GM18907 (cell line): ENCODE measurements at regions not wholly inside any gene's neighbourhood (a gene's known extent, or its start where the extent isn't known, plus 50 kb on each side); places are given as distances from the start of the nearest gene placed in this dataset.

ENCODE experiments used
- ATAC-seq: cut with Tn5 transposase; IDR thresholded peaks from one replicate; pipeline ENCODE4 v1.9.1; 2021; ENCODE audit warnings: mild to moderate bottlenecking, moderate library complexity; ENCODE audit not compliant: unreplicated experiment

DNA sequence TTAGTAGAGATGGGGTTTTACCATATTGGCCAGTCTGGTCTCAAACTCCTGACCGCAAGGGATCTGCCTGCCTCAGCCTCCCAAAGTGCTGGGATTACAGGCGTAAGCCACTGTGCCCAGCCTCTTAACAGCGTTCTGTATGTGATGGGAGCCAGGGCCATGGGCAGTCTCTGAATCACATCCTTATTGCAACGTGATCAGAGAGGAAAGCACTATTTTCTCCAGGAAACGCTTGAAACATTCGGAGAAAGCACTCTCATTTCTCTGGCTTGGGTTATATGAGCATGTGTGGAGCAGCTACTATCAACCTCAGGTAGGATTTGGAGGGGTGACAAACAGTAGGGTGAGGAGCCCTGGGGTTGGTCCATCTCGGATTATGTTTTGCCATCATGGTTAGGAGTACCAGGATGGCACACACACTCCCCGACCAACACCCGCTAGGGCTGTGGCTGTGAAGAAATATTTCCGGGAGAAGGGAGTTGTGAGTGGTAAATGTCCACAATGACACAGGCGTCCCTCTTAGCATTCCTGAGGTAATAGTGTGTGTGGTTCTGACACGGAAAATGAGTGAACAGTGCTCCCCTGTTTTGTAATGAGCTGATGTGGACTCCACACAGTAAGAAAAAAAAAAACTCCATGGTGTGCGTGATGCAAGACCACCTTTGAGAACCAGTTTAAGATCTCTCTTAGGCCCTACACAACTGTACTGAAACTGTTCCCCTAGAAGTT, 406.2 kb upstream of the ZNF608 start:
- peak; percentile 27 for ATAC-seq

DNA sequence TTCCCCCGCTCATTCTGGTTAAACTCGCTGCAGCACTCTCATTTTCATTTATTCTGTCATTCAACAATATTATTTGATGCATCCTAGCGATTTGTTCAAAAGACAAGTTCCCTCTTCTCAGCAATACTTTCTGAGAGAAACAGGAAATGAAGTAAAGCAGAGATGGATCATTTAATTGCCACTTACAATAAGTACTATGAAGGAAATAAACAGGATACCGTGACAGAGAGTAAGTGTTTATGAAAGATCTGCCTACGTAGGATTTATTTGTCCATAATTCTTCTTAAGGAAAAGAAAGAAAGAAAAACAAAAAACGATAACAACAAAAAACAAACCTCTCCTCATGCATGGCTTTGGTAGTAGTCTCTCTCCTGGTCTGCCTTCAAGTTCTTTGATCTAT, 406.8 kb upstream of the ZNF608 start:
- no peak for ATAC-seq

DNA sequence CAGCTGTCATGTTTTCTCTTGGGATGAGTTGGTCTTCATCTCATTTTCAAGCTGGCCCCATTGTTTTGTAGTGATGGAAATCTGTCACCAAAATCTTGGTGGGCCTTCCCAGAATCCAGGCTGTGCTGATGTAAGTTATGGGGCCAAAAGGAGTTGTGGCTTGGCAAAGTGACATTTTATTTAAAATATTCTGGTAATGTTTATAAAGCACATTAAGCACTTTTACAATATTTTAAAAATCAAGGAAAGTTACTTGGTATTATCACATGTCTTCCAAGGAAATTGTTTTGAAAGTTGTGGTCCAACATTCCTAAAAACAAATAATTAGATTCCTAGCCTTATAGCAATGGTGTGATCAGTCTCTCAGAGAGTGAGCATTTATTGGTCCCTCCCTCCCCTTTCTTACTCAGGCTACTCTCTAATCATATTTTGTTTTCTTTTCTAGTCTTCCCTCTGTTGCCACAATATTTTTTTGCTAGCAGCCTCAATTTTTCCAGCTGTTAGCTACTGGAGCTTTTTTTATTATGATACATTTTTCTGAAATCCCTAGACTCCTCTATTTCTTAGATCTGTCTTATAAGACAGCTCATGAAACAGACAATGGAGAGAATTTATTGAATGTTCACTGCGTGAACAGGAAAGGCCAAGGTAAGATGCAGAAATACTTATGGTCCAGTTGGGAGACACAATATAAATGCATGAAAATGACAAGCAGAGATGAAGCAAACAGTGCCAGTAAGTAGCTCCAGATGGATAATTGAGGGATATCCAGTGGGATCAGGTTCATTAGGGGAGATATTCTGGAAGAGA, 408.1 kb upstream of the ZNF608 start:
- ATAC-seq, result no peak

DNA sequence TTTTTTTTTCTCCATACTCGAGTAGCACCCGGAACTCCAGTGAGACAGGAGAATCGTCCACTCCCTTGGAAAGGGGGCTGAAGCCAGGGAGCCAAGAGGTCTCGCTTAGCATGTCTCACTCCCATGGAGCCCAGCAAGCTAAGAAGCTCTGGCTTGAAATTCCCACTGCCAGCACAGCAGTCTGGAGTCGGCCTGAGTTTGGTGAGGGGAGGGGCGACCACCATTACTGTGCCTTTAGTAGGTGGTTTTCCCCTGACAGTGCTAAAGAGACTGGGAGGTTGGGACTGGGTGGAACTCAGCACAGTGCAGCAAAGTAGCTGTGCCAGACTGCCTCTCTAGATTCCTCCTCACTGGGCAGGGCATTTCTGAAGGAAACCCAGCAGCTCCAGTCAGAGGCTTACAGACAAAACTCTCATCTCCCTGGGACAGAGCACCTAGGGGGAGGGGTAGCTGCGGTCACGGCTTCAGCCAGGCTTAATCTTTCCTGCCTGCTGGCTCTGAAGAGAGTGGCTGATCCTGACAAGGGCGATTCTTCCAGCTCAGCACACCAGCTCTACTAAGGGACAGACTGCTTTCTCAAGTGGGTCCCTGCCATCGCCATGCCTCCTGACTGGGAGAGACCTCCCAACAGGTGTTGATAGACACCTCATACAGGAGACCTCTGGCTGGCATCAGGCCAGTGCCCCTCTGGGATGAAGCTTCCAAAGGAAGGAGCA, 414.5 kb upstream of the ZNF608 start:
- ATAC-seq, result no peak

DNA sequence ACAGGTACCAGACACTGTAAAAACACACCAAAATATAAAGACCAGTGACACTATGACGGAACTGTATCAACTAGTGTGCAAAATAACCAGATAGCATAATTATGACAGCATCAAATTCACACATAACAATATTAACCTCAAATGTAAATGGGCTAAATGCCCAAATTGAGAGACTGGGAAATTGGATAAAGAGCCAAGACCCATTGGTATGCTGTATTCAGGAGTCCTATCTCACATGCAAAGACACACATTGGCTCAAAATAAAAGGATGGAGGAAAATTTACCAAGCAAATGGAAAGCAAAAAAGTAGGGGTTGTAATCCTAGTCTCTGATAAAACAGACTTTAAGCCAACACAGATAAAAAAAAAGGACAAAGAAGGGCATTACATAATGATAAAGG, 416.3 kb upstream of the ZNF608 start:
- no peak for ATAC-seq

DNA sequence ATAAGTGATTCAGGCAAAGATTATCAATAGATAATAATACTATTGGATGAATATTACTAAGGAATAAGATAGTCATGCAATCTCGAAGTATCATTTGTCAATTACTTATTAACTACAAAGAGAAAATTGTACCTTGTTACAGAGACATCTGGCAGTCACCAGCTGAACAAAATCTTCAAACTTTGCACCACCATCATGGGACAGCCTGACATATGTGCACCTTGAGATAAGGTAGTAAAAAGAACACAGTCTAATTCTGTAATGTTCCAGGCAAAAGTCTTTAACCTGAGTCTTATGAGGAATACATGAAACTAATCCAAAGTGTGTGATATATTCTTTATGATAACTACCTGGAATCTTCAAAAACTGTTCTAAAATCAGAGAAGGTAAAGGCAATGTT, 423.0 kb upstream of the ZNF608 start:
- no peak for ATAC-seq

DNA sequence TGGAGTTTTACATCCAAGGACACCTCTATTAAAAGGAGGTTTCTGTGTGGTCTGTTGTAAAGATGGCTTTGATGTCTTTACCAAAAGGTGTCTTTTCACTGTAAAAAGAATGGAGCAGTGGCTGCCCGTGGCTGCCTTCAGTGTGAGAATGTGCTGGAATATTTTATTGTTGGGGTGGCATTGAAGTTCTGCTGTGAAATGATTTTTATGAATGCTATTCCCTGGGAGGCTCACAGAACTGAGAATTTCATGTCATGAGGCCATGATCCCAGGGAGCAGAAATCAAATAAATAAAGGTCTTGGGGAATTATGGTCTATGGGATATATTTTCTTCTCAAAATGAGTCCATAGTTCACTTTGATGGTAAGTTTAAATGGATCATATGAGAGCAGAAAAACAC, 425.2 kb upstream of the ZNF608 start:
- no peak for ATAC-seq

DNA sequence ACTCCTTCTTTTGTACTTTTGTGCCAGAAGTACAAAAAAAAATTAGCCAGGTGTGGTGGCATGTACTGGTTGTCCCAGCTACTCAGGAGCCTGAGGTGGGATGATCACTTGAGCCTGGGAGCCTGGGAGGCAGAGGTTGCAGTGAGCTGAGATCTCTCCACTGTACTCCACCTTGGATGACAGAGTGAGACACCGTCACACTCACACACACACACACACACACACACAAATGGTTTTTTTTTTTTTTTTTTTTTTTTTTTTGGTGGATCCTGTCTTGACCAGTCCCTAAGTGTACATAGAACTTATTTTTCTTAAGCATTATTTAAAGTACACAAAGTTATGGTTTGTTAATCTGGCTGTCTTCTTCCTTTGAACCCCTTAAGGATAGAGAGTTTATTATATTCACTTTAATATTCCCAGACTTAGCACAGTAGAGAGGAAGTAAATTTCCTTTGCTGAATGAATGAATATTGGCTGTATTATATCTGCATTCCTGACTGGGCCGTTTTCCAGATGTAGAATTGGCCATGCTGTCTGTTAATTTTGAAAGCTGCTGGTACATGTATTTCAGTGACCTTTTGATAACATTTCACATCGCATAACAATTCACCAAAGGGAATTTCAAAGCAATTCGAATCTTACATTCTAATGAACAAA, 429.0 kb upstream of the ZNF608 start:
- no peak for ATAC-seq

DNA sequence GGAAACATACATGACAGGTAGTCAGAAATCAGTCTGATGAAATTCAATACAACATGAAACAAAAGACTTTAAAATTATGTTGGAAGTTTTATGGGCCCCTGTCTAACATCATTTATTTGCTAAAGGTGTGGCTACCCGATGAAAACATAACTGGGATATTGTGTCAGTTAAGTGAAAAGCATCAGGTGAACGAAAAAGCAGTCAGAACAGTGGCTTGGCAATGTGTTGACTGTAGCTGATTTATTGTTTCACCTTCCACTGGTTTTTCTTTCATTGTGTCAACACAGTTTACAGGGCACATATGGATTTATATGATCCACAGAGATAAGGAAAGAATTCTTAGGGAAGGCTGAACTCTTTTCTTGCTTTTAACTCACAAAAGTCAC, 429.6 kb upstream of the ZNF608 start:
- no peak for ATAC-seq

DNA sequence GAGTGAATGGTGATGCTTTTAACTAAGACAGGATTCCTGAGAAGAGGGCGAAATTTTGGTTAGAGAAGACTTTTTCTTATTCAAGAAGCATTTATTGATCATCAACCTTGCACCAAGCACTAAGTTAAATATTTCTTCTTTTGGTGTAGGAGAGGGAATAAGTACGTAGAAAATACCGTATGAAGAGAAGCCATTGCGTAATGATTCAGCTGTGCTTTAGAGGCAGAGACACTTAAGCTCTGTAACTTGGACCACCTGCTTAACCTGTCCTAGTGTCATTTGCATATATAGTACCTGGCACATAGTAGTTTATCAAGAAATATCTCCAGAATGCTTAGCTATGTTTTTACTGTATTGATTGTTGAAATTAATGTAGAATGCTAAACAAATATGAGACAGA, 430.9 kb upstream of the ZNF608 start:
- no peak for ATAC-seq

DNA sequence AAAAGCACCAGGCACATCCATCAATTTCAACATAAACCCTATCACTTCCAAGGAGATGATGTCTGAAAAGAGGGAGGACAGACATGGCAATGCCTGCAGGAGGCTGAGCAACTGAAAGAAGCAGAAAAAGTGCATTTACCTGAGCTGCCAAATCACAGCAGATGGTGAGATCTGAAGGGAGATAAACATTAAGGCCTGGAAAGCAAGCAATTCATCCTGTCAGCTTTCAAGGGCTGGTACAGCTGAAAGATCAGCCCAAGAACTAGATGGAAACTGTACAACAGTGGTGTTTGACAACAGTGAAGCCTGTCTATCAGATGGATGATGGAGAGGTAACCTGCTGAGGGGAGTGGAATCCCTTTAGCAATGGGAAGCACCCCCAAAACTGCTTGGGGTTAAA, 433.2 kb upstream of the ZNF608 start:
- no peak for ATAC-seq

DNA sequence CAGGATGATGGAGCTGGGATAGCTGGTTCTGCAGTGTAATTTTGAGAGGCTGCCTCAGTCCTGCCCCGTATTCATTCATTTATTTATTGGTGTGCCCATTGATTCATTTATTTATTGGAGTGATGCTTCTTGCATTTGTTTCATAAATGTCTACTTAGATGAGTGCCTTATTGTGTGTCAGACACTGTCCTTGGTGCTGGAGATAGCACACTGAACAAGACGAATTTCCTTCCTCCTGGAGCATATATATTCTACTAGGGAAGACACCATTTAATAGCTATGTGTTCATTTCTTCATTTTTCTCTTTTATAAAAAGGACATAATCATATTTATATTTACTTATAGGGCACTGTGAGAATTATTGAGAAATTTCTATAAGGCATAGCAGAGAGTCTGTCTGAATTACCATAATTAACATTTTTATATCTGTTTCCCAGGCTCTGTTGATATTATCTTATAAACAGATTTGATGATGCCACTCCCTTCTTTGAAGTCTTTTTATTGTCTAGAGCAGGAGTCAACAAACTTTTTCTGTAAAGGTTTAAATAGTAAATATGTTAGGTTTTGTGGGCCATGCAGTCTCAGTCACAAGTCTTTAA, 433.9 kb upstream of the ZNF608 start:
- no peak for ATAC-seq

DNA sequence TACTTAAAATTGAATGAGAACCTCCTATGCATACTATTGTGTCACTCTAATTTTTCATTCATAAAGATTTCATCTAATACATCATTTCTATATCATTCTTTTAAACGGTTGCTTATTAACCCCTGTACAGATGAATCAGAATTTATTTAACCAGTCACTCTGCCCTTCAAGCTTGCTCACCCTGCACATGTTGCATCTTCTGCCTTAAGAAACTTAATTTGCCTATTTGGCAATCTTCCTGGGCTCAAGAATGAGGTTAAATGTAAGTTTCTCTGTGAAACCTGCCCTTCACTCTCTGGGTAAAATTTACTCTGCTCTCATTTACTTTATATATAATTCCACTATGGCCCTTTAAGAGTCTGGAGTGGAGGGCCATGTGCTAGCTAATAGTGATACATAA, 434.7 kb upstream of the ZNF608 start:
- no peak for ATAC-seq

DNA sequence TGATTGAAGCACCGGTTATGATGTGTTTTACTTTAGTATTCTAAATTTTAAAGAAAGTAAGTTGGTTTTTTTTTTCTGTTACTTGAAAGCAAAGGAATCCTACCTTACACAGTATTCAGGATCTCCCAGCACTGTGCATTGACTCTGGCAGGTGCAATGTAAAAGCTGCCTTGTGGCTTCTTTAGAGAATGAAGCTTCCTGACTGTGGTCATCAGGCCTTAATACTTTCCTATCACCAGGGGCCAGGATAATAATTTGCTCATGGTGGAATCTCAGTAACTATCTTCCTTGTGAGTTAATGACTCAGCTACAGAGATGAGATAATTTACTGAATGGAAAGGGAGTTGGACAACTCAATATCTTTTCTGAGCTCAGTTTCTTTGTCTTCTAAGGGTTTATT, 435.5 kb upstream of the ZNF608 start:
- ATAC-seq, result no peak

DNA sequence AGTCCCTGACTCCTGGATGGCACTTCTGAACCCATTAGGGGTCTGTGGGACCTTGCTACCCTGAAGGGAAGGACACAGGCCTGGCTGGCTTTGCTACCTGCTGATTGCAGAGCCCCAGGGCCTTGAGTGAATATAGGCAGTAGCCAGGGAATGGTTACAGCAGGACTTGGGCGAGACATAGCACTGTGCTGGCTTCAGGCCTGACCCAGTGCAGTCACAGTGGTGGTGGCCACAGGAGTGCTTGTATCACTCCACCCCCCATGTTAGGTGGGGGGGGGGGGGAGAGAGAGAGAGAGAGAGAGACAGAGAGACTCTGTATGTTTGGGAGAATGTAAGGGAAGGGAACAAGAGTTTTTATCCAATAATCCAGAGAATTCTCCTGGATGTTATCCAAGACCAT, 439.3 kb upstream of the ZNF608 start:
- ATAC-seq, result no peak

DNA sequence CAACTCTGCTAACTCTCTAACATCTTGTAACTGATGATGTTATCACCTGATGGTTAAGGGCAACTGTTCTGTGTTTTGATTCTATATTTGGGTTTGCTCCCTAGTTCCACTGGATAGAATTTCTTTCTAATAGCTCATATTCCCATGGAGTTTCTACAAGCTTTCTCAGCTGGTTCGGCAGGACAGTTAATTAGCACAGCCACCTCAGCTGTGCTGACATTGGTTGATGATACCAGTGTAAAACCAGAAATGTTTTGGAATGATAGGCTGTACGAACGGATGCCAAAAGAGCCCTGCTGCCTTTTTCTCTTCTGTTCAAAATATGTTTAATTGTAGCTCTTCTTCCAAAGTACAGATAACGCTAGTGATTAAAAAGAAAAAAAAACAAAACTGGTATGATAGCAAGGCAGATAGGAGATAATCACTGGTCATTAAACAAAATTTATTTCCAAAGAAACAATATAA, 440.5 kb upstream of the ZNF608 start:
- no peak for ATAC-seq

DNA sequence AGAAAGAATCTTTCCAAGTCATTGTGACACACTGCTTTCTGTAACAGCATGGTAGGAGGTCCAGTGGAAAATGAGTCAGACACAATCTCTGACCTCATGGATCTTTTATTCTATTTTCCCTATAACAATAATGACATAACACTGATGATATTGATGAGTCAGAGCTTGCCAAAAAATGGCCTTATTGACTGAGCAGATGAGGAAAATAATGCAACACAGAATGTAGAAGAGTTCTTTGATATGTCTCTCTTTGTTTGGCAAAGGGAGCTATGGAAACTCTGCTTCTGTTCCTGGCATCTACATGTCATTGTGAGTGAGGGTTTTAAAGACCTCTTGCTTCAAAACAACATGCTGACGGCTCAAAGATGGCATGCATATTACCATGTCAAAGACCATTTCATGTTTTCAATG, 443.1 kb upstream of the ZNF608 start:
- no peak for ATAC-seq

DNA sequence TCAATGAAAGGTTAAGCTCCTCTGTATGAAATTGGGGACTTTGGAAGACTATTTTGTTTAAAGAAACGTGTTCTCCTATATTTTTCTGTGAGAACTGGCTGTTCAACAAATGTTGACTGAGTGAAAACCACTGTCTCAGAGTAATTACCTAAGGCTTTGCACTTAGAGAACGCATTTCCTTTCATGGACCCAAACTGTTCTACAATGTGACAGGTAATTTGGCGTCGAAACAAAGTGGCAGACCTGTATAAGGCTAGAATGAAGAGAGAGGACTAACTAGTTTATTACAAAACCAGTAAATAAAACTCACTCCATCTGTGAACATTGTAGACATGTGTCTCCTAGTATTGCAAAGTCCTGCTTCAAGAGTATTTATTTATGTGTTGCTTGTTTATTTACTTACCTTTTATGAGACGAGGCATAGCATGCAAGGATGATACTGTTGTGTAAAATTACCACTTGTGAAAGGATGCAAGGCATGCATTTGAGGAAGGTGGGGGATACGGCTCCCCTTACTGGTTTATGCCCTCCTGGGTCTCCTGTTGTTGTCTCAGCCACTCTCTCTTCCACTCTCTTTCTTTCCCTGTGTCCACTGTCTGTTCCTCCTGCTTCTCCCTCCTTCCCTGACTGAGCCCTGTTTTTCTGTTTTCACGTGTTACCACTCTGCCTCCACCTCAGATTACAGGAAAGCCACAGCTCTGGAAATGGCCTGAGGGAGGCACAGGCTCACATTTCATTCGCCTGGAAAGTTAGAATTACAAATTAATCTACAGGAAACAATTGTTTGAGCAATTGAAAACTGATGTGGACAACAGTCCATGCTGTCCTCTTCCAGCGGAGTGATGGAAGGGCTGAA, 444.0 kb upstream of the ZNF608 start:
- ATAC-seq, result no peak

DNA sequence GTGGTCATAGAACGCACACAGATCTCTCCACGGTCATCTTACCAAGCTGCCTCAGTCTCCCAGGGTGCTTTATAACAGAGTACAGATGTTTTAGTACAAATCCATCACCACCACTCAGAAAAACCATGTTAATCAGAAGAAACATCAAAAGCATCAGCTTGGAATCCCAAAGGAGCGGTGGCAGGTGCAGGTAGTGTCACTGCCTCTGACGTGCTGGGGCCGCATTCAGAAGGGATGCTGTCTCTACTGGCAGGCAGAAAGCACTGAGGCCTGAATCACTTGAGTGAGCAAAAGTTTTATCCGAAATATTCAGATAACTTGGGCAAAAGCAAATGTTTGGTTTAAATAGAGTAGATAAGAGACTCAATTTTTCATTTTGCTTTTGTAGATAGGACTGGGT, 448.4 kb upstream of the ZNF608 start:
- ATAC-seq, result no peak
